NCI-H2196 treated with DMSO at 0.1 percent for 48 hours (cell line): ENCODE measurements at regions not wholly inside any gene's neighbourhood (a gene's known extent, or its start where the extent isn't known, plus 50 kb on each side); places are given as distances from the start of the nearest gene placed in this dataset.

Experiments
- DNase-seq: peaks from one replicate; lab custom pipeline; 2025; ENCODE audit not compliant: unreplicated experiment; lab: John Stamatoyannopoulos, UW

DNA sequence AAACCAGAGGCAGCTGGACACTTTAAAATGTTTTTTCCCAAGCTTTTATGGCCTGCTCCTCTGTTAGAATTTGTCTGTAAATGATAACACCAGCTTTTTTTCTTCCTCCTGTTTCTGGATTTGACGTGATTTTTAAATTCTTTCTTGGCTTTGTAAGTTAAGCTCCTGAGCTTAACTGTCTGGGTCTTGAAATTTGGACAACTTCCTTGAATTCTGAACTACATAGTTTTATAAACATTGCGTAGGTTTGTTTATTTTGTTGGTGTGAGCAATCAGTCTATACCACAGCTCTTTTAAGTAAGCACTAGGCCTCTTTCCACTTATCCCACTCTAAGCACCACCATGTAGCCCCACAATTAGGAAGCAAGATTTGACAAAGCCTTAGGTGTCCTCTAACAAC lies 144.4 kb upstream of the GUCY1A1 start:
- no peak for DNase-seq

DNA sequence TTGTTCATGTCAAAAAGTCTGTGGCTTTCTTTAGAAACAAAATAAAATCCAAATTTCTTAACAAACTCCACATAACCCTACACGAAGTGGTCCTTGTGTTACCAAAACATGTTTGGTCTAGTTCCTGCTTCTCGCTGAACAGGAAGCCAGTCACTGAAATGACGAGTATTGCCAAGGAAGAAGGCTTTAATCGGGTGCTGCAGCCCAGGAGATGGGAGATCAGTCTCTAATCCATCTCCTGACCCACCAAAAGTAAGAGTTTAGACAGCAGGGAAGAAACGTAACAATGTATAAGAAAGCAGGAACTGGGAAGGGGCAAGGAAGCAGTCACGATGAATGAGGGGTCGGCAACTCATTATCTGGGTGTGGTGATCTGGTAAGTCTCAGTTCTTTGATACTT lies 144.6 kb upstream of the MAP9 start:
- no peak for DNase-seq

DNA sequence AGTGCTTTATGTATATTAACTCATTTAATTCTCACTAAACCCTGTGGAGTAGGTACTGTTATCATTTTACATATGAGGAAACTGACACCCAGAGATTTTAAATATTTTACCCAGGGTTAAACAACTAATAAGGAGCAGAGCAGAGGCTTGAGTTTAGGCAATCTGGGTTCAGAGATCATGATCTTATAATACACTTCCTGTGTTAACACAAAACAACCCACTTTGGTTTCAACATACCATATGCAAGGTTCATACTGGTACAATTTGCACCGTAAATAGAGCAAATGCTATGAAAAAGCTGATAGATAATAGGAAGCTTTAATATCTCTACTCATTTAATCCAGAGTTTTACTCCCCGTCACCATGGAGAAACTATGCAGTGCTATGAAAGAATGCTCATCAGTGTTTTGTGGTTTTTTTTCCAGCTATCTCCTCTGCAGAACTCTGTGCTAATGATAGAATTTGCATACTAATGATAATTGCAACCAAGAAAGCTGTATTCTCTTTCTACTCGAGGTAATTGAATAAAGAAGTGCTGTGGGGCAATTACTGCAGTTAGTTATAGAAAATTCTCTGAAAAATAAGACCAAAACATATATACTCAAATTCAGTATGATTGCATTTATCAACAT lies 138.8 kb upstream of the MAP9 start:
- DNase-seq, result no peak

DNA sequence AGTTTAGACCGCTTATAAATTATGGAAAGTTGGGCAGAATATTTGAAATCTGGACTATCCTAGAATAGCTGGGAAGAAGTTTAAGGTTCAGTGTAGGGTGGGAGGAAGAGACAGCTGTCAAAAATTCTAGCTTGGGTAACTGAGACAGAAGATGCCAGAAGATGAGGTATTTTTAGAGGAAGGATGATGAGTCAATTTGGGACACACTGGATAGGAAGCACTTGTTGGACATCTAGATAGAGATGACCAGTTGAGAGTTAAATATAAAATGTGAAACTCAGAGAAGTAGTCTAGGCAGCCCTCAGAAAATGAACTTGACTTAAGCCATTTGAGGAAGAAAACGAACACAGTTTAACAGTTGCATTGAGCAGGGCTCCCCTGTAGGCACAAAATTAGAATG lies 137.9 kb upstream of the MAP9 start:
- DNase-seq, result no peak

DNA sequence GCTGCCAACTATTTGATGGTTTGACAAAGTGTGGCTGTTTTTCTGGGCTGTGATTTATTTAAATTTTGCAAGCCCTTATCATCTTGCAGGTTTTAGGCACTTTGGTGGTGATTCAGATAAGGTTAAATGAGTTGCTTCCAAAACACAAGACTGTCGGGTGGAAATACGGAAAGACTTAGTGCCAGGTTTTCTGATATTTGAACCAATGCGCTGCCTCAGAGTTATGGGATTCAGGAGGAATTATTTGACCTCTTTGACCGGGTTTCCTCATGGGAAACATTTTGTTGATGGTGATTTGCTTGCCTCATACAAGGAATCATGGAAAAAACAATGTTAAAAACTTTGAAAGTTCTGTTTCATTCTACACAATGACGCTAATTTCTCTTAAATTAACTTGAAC lies 136.1 kb upstream of the MAP9 start:
- no peak for DNase-seq

DNA sequence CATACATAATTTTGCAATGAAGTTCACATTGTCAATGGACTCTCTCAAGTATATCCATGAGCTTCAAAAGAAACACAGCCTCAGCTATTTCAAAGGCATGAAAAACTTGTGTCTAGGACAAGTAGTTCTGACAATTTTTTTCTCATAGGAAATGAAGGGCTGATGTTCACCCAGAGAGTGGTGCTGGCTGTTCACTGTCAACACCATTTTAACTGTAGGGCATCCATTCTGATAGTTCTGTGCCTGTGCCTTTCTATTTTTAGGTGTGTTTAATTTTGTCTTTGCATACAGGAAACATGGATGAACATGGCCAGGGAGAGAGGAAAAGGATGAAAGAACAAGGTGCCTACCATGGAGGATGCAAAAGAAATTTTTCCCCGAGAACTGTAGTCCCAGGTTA lies 135.3 kb upstream of the MAP9 start:
- DNase-seq, result no peak

DNA sequence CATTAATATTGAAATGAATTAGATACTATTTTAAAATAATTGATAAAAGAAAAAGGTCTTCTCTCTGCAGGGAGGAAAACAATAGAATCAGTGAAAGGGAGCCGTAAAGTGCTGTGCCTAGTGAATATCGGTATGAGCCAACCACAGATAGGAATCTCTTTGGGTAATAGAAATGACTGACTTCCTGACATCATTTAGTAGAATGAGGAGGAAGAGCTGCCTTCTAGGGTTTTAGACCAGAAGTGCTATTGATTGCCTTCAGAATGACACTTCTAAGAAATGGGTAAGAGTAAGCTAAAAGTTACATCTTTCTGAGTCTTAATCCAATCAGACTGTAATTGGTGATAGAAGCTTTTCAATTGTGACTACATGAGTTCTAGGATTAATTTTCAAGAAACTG lies 134.0 kb upstream of the MAP9 start:
- no peak for DNase-seq

DNA sequence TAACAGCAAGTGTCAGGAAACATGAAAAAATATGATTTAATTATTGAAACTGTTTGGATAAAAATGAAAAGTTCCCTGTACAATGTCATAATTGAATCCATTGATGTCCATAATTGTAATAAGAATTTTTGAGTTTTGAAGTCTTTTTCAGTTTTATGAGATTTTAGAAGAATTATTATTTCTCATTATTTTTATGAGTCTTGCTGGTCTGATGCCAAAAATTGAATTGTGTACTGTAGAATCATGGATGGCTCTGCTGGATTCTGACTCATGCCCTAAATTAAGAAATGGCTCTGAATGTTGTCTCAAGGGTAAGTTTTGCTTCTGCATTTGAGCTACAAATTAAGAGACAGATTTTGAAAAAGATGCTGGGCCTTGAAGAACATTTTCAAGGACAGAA lies 132.8 kb upstream of the MAP9 start:
- no peak for DNase-seq

DNA sequence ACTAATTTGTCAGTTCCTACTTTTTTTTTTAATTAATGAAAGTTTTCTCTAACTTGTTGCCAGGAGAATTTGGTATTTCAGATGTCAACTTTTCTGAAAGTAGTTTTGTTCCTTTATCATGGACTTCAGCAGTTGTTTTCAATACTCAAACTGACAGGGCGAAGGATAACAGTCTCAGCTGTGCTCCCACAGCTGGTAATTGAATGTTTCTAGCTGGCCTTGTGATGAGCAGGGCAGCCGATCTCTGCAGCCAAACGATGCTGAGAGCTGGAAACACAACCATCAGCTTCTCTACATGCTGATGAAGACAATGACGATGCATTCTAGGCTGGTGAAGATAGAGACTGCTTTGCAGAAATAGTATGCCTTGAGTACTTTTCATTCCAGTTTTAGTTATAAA lies 130.0 kb upstream of the MAP9 start:
- no peak for DNase-seq

DNA sequence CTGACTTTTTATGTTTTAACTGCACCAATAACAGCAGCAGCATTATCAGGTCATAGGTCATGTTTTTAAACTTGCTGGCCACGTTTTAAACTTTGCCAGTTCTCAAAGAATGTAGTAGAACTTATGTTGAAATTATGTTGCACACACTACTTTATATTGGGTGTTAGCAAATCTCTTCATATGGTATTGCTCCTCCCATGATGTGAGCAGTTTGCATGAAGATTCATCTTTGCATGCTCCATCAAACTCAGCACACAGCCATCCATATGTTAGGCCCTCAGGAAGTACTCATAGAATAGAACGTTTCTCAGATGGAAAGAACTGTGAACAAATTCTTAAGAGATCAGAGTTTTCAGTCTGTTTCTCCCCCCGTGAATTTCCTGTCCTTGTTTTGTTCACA lies 128.6 kb upstream of the MAP9 start:
- DNase-seq, result no peak

DNA sequence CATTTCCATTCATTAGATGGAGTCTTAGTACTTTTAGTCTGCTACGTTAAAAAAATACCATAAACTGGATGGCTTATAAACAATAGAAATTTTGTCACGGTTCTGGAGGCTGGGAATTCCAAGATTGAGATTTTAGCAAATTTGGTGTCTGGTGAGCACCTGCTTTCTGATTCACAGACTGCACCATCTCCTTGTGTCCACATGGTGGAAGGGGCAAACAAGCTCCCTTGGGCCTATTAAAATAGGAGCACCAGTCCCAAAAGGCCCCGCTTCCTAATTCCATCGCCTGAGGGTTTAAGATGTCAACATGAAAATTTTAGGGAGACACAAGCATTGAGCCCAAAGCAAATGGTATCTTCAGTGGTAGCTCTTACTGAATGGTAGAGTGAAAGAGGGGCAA lies 120.5 kb upstream of the MAP9 start:
- no peak for DNase-seq

DNA sequence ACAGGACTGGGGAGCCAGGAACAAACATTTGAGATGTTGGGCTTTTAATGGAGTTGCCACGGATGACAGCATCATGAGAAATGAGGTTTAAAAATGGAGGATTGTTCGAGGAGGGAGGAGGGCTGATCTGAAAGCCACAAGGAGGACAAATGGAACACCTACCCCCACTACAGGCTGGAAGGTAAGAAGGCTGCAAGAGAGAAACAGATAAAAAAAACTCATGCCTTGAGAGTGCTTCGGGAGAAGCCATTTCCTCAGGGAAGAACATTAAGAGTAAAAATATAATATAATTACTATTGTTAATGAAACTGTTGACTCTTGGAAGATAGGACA lies 119.5 kb upstream of the MAP9 start:
- DNase-seq, result no peak

DNA sequence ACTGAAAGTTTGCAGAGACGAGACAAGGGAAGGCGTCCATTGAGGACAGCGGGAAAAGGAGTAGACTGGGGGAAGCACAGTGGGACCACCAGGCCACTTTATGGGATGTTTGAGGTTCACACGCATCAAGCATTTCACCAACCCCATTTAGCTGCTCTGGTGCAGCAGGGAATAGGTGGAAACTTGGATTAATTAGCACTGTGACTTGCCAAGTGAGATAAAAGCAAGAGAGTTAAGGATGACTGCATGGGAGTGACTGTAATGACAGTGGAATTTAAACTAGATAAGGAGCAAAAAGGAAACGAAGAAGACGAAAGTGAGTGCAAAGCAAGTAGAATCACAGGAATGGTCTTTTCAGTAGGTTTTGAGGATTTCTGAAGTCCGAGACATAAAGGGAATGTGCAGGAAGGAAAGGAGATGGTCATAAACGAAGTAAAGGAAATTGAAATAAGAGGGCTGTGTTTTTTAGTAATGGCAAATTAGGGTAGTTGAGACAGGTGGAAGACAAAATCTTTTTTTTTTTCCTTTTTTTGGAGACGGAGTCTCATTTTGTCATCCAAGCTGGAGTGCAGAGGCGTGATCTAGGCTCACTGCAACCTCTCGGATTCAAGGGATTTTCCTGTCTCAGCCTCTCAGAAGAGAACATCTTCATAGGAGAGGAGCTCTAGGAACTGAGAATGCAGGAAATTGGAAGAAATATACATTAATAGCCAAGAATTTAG lies 119.0 kb upstream of the MAP9 start:
- no peak for DNase-seq

DNA sequence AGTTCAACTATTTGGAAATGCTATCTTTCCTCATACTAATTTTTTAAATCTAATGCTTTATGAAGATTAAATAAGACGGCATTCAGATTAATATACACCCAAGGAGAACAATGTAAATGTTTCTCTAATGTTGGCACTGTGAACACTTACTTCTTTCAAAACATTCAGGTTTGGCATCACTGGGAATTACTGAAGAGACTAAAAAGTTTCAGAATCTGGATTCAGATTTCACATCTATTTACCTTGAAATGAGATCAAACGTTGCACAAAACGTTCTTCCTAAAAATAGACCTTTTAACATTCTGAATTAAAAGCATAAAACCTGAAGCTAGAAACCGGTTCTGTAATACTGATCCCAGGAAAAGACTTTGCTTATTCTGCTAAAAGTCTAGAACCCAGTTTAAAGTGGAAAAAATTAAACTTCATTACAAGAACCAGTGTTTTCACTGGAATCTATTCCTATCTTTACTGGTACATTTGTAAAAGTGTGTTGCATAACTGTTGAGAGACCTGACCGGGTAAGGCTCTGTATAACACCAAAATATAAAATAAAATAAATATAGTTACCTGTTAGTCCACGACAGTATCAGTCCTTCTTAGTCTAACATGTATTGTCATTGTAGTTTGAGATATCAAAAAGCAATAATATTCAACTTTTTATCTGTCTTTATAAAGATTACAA lies 117.4 kb upstream of the MAP9 start:
- no peak for DNase-seq

DNA sequence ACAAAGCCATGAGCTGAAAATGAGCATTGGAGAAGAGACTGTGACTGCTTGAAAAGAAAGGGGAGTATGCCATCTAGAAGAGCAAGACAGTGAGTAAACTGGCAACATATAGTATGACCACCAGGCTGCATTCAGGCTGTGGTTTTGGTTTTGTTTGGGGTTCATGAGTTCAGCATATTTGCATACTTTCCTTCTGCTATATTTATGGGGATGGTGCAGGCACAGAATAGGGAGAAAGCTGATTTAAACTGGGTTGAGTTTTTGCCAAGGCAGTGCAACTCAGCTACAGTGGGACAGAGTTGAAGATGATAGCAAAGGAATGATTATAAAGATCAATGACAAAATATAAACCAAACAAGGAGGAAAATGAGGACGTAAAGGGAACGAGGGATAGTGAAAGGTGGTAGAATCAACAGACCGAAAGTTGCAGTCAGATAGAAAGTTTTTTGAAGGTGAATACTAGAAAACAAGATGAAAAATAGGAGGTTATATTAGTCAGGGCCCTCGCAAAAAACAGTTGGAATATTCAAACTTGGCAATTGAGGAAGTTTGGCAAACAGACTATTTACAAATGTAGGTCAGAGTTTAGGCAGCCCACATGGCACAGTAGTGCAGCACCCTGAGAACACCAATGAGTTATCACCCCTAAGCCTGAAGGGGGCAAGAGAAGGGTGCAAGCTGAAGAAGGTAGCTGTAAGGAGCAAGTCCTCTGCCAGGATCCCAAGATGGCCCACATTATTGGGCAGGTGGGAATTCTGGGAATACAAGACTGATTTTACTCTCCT lies 114.8 kb upstream of the MAP9 start:
- DNase-seq, result no peak

DNA sequence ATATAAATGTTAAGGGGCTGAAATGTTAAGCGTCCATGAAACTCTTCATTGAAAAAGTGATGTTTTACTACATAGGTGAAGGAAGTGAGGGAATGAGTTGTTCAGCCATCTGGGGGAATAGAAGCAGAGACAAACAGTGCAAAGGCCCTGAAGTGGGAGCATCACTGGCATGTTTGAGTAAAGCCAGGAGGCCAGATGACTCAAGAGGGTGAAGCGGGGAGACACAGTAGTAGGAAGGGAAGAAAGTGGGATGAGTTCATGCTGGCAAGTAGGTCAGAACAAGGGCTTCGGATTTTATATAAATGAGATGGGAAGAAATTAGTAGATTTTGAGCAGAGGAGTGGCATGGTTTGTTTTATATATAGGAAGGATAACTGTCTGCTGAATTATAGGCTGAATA lies 112.5 kb upstream of the MAP9 start:
- DNase-seq, result no peak

DNA sequence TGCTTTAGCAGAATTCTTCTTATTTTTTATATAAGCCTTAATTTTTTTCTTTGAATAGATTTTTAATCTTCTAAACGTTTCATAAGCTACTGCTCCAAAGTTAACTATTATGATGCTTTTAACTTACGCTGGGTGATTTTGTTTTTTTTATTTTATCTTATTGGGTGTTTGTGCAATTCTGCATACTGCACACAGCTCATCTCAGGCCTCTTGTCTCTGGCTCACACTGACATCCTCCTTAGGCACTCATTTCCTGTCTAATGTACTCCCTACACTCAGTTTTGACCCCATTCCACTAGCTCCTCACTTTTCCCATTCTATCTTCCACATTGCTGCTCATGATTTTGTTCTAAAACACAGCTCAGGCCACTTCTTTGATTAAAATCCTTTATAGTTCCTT lies 111.9 kb upstream of the MAP9 start:
- no peak for DNase-seq

DNA sequence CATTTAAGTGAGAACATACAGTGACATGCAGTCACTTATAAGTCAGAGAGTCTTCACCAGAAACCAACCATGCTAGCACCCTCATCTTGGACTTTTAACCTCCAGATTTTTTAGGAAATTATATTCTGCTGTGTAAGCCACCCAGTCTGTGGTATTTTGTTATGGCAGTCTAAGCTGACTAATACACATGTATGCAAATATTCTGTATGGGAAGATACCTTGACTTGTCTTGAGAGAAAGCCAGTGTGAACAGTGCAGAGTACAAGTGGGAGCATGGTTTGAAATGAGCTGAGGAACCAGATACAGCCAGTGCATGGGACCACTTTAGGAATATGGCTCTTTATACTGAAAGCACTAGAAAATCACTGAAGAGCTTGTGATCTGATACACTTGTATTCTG lies 110.4 kb upstream of the MAP9 start:
- no peak for DNase-seq

DNA sequence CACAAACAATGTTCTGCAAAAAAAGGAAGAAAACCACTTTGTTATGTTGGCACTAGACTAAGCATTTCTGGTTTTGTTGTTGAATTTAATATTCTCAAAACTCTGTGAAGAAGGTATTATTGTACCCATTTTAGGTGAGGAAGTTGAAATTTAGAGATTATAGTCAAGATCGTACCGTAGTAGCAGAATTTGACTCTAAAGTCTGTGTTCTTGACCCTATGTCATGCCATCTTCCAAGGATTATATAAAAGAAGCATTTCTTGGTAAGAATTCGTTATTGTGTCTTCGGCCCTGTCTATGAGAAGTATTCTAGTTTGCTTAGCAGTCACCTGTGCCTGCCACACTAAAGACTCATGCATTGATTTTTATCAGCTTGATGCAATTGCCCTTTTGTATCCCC lies 104.4 kb upstream of the MAP9 start:
- no peak for DNase-seq

DNA sequence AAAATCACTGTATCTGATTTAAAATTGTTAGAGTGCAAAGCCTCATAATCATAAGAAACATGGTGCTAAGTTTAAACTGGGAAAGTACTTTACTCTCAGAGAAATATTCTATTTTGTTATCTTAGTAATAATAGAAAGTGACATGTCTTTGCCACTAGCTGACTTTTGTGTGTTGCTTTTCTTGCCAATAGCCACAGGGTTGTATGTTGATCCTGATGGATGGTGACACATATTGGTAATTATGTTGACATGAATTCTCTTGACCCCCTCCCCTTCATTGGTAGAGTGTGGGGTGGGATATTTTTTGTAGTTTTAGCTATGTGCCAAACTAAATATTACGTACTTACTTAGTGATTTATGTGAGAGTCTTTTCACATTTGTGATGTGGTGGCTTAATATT lies 103.1 kb upstream of the MAP9 start:
- no peak for DNase-seq

DNA sequence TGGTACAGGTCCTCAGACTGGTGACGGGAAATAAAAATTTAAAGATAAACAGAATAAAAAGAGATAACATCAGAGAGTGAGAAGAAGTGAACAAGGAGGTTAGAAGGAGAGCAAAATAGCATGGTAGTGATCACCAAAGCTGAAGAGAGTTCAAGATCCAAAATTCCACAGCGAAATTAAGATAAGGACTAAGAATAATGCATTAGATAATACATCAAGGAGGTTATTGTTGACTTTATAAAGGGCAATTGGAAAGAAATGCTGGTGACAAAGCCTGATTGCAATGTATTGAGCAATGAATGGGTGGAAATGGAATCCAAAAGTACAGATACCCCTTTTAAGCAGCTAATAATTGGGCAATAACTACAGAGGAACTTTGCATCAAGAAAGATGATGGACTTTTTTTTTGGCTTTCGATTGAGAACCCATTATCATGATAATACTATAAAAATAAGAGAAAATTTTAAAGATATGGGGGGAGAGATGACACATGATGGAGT lies 101.6 kb upstream of the MAP9 start:
- no peak for DNase-seq

DNA sequence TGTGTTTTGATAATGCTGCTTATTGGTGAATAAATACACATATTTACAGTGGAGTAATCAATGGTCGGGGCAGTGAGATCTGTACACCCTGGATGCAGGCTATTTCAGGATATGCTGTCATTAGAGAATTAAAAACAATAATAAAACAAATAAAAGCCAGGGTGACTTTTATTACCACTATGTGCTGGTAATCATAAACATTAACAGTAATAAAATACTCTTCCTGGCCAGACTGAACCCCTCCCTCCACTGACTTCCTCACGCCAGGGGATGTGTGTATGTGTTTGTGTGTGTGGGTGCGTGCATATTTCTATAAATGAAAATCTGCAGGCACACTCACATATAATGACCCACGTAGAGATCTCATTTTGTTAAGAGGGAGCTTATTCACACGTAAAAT lies 98.0 kb upstream of the MAP9 start:
- no peak for DNase-seq
